CD4-positive, alpha-beta T cell (primary cell): ENCODE measurements at regions not wholly inside any gene's neighbourhood (a gene's known extent, or its start where the extent isn't known, plus 50 kb on each side); places are given as distances from the start of the nearest gene placed in this dataset.

Source experiments
- ATAC-seq: fragments of 200-7000 bp; cut with Tn5 transposase; one replicate; pipeline ENCODE4 v1.10.0; 2022; ENCODE audit warnings: mild to moderate bottlenecking; ENCODE audit not compliant: poor library complexity
- CTCF ChIA-PET: fragments of 350-600 bp; sonication (Branson Sonifier 250); formaldehyde crosslinking; loops from one replicate; lab custom pipeline; 2021; ENCODE audit warnings: antibody characterized with exemption, inconsistent platforms; lab: Charles Lee
- POLR2A ChIA-PET: fragments of 350-600 bp; sonication (Branson Sonifier 250); formaldehyde crosslinking; loops from one replicate; lab custom pipeline; 2021; ENCODE audit warnings: antibody characterized with exemption, inconsistent platforms; lab: Charles Lee
- DNase-seq, 14 experiments: peaks; one replicate each; pipeline ENCODE4 v3.0.0-alpha.2; 2013 to 2020; ENCODE audit warnings: mixed read lengths in 2 of 14
- H3K27ac ChIP-seq, 2 donors: one replicate each; pipeline versions ENCODE4 v1.5.1 to v1.7.0; 2013; ENCODE audit warnings: low read length in 2 of 2, low read depth in 1 of 2, mild to moderate bottlenecking in 1 of 2
- H3K27me3 ChIP-seq, 2 experiments: 1 replicate in 1 of 2; 2 replicates in 1 of 2; pipeline versions ENCODE4 v1.6.1 to v1.7.0; 2013; ENCODE audit warnings: low read length in 2 of 2, control low read depth in 1 of 2, mild to moderate bottlenecking in 1 of 2, moderate library complexity in 1 of 2; ENCODE audit not compliant: insufficient read depth in 2 of 2, control insufficient read depth in 1 of 2
- H3K36me3 ChIP-seq: one replicate; pipeline ENCODE4 v1.6.1; 2013; ENCODE audit warnings: low read length, control low read depth; ENCODE audit not compliant: insufficient read depth
- H3K4me1 ChIP-seq: one replicate; pipeline ENCODE4 v1.6.1; 2013; ENCODE audit warnings: low read length, control low read depth; ENCODE audit not compliant: insufficient read depth
- H3K4me3 ChIP-seq: one replicate; pipeline ENCODE4 v1.5.1; 2013; ENCODE audit warnings: mild to moderate bottlenecking, low read length, moderate library complexity
- H3K9me3 ChIP-seq, 2 experiments: 1 replicate in 1 of 2; 2 replicates in 1 of 2; pipeline versions ENCODE4 v1.6.1 to v1.7.0; 2013; ENCODE audit warnings: low read length in 2 of 2, mild to moderate bottlenecking in 2 of 2, control low read depth in 1 of 2, moderate library complexity in 1 of 2; ENCODE audit not compliant: control insufficient read depth in 1 of 2, insufficient read depth in 1 of 2
- H3K27ac Mint-ChIP-seq: one replicate; pipeline ENCODE4 v1.8.0; 2020; ENCODE audit warnings: mixed read lengths
- H3K27me3 Mint-ChIP-seq: one replicate; pipeline ENCODE4 v1.8.0; 2021; ENCODE audit warnings: mixed read lengths
- H3K36me3 Mint-ChIP-seq: one replicate; pipeline ENCODE4 v1.8.0; 2021; ENCODE audit warnings: low read depth, mixed read lengths
- H3K4me1 Mint-ChIP-seq: one replicate; pipeline ENCODE4 v1.8.0; 2021; ENCODE audit warnings: low read depth, mixed read lengths
- H3K4me3 Mint-ChIP-seq: one replicate; pipeline ENCODE4 v1.8.0; 2020; ENCODE audit warnings: mild to moderate bottlenecking, mixed read lengths
- H3K9me3 Mint-ChIP-seq: one replicate; pipeline ENCODE4 v1.8.0; 2020; ENCODE audit warnings: mixed read lengths
- intact Hi-C, 2 experiments: fragments of 100-400 bp; cut with DNase I in 1 of 2; cut with micrococcal nuclease in 1 of 2; formaldehyde crosslinking; loops; one replicate each; pipeline versions ENCODE4 v1.15.1 to v1.9.0; 2023 to 2025; cut with DNase I, micrococcal nuclease
- TF ChIP-seq, protein P1 (sequence below): fragments of 200-600 bp; IDR thresholded peaks from one replicate; pipeline ENCODE4 v1.8.0; 2022; ENCODE audit warnings: antibody characterized with exemption, mild to moderate bottlenecking

GRCh38 chr3:87128006-87128405 is 99.1 kb upstream of the CHMP2B start:
- Histone ChIP-seq H3K4me3 (no peak overlapping the region), H3K36me3 (no peaks in the 10 kb centered on the region), H3K4me1 (no peaks in the 10 kb centered on the region), H3K27ac (no peak overlapping the region), H3K27me3 (no peaks in the 10 kb centered on the region), H3K9me3 (no peaks in the 10 kb centered on the region)
- POLR2A ChIA-PET: no interaction called here
- TF ChIP-seq, protein P1, sequence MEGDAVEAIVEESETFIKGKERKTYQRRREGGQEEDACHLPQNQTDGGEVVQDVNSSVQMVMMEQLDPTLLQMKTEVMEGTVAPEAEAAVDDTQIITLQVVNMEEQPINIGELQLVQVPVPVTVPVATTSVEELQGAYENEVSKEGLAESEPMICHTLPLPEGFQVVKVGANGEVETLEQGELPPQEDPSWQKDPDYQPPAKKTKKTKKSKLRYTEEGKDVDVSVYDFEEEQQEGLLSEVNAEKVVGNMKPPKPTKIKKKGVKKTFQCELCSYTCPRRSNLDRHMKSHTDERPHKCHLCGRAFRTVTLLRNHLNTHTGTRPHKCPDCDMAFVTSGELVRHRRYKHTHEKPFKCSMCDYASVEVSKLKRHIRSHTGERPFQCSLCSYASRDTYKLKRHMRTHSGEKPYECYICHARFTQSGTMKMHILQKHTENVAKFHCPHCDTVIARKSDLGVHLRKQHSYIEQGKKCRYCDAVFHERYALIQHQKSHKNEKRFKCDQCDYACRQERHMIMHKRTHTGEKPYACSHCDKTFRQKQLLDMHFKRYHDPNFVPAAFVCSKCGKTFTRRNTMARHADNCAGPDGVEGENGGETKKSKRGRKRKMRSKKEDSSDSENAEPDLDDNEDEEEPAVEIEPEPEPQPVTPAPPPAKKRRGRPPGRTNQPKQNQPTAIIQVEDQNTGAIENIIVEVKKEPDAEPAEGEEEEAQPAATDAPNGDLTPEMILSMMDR: no peak
- no peak overlapping the region for H3K4me3 Mint-ChIP-seq
- ATAC-seq: no peak
- CTCF ChIA-PET: no interaction called here
- no peak overlapping the region for H3K27ac Mint-ChIP-seq
- H3K36me3 Mint-ChIP-seq: no peaks in the 10 kb centered on the region
- no peaks in the 10 kb centered on the region for H3K9me3 Mint-ChIP-seq
- no peaks in the 10 kb centered on the region for H3K4me1 Mint-ChIP-seq
- no peaks in the 10 kb centered on the region for H3K27me3 Mint-ChIP-seq
- intact Hi-C loops: no loop called here
- no peak for DNase-seq

- intact Hi-C loops: no loop called here
- TF ChIP-seq, protein P1: no peak
- H3K36me3 ChIP-seq: no peaks in the 10 kb centered on the region
- H3K27me3 ChIP-seq: no peaks in the 10 kb centered on the region
- no peaks in the 10 kb centered on the region for H3K9me3 ChIP-seq
- no peaks in the 10 kb centered on the region for H3K4me1 ChIP-seq
- Mint-ChIP-seq H3K27ac (no peak overlapping the region), H3K4me1 (no peaks in the 10 kb centered on the region), H3K27me3 (no peaks in the 10 kb centered on the region), H3K9me3 (no peaks in the 10 kb centered on the region), H3K4me3 (no peak overlapping the region), H3K36me3 (no peaks in the 10 kb centered on the region)
- H3K4me3 ChIP-seq: no peak overlapping the region
- ATAC-seq: no peak
- H3K27ac ChIP-seq: no peak overlapping the region
- ChIA-PET POLR2A (no interaction called here), CTCF (no interaction called here)
- no peak for DNase-seq
Measured at GRCh38 chr3:87127281-87127680, 99.8 kb upstream of the CHMP2B start.

DNA sequence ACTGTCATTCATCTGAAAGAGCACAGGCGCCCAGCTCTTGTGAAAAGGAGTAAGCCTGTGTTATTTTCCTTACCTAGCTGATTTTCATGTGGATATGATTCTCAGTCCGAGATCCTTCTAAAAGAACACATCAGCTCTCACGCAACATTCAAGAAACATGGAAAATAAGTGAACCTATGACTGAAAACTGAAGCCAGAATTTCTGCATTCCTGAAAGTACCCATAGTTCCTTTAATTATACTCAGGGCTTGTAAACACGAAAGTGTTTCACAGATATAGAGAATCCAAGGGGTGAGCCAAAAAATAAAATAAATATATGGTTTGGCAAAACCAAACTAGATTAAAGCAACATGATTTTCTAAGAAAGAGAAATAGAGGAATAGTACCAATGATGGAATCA is 100.8 kb upstream of the CHMP2B start:
- Histone ChIP-seq H3K36me3 (no peaks in the 10 kb centered on the region), H3K27me3 (no peaks in the 10 kb centered on the region), H3K4me3 (no peak overlapping the region), H3K4me1 (no peaks in the 10 kb centered on the region), H3K27ac (no peak overlapping the region), H3K9me3 (no peaks in the 10 kb centered on the region)
- no peaks in the 10 kb centered on the region for H3K9me3 Mint-ChIP-seq
- ATAC-seq: no peak
- no peak overlapping the region for H3K27ac Mint-ChIP-seq
- TF ChIP-seq, protein P1: no peak
- no peak overlapping the region for H3K4me3 Mint-ChIP-seq
- CTCF ChIA-PET: no interaction called here
- no peaks in the 10 kb centered on the region for H3K27me3 Mint-ChIP-seq
- intact Hi-C loops: no loop called here
- POLR2A ChIA-PET: no interaction called here
- DNase-seq: no peak
- no peaks in the 10 kb centered on the region for H3K36me3 Mint-ChIP-seq
- H3K4me1 Mint-ChIP-seq: no peaks in the 10 kb centered on the region
